Esophagus squamous epithelium (tissue), 5 donors: ENCODE measurements at regions not wholly inside any gene's neighbourhood (a gene's known extent, or its start where the extent isn't known, plus 50 kb on each side); places are given as distances from the start of the nearest gene placed in this dataset.

Experiments
- DNase-seq: peaks from one replicate; lab custom pipeline; 2025; lab: John Stamatoyannopoulos, UW
- H3K27ac ChIP-seq, 4 donors: fragments of 200-600 bp; sonication (generic); one replicate each; pipeline ENCODE4 v1.5.1; 2016 to 2019; ENCODE audit warnings: mild to moderate bottlenecking in 1 of 4
- H3K27me3 ChIP-seq, 4 donors: fragments of 200-600 bp; sonication (generic); 1 replicate in 3 of 4; 2 replicates in 1 of 4; pipeline versions ENCODE4 v1.5.1 to v1.6.0; 2017 to 2021; ENCODE audit warnings: antibody characterized with exemption in 1 of 4
- H3K36me3 ChIP-seq, 3 donors: fragments of 200-600 bp; sonication (generic); one replicate each; pipeline ENCODE4 v1.5.1; 2016 to 2019
- H3K4me1 ChIP-seq, 3 donors: fragments of 200-600 bp; sonication (generic); one replicate each; pipeline ENCODE4 v1.5.1; 2017 to 2019
- H3K4me3 ChIP-seq, 4 donors: fragments of 200-600 bp; sonication (generic); 1 replicate in 3 of 4; 2 replicates in 1 of 4; pipeline ENCODE4 v1.5.1; 2016 to 2019; ENCODE audit warnings: mild to moderate bottlenecking in 2 of 4, moderate library complexity in 1 of 4
- H3K9me3 ChIP-seq, 3 donors: fragments of 200-600 bp; sonication (generic); one replicate each; pipeline ENCODE4 v1.5.1; 2016 to 2019
- POLR2A ChIP-seq, 4 donors: fragments of 450-650 bp; IDR thresholded peaks; one replicate each; pipeline ENCODE4 v1.6.1; 2017; ENCODE audit warnings: antibody characterized with exemption in 4 of 4, mild to moderate bottlenecking in 4 of 4, moderate library complexity in 3 of 4
- WGBS, 2 donors: methylation state at CpG; one replicate each; pipeline ENCODE4 v1.1.5; 2018; 5-methylcytosine and 5-hydroxymethylcytosine counted together
- intact Hi-C: fragments of 100-400 bp; cut with DNase I; formaldehyde crosslinking; loops from one replicate; pipeline ENCODE4 v1.15.0; 2022
- TF ChIP-seq, protein P1 (sequence below), 6 experiments: fragments of 450-650 bp in 4 of 6; fragments of 200-600 bp in 2 of 6; sonication (generic) in 2 of 6; IDR thresholded peaks; one replicate each; pipeline ENCODE4 v1.5.1; 2016 to 2019; ENCODE audit warnings: antibody characterized with exemption in 6 of 6, mild to moderate bottlenecking in 4 of 6, moderate library complexity in 4 of 6
- donor health status: DM: yes; HTN: yes; CAD: no.

- no peaks in the 10 kb centered on the region for H3K4me1 ChIP-seq
- H3K4me3 ChIP-seq: no peak overlapping the region
- intact Hi-C loops: no loop called here
- 48 to 49% methylated on average over 2 of the region's 2 CpGs for WGBS, 2 donors
- H3K27me3 ChIP-seq: no peaks in the 10 kb centered on the region
- no peak for DNase-seq
- TF ChIP-seq, protein P1, sequence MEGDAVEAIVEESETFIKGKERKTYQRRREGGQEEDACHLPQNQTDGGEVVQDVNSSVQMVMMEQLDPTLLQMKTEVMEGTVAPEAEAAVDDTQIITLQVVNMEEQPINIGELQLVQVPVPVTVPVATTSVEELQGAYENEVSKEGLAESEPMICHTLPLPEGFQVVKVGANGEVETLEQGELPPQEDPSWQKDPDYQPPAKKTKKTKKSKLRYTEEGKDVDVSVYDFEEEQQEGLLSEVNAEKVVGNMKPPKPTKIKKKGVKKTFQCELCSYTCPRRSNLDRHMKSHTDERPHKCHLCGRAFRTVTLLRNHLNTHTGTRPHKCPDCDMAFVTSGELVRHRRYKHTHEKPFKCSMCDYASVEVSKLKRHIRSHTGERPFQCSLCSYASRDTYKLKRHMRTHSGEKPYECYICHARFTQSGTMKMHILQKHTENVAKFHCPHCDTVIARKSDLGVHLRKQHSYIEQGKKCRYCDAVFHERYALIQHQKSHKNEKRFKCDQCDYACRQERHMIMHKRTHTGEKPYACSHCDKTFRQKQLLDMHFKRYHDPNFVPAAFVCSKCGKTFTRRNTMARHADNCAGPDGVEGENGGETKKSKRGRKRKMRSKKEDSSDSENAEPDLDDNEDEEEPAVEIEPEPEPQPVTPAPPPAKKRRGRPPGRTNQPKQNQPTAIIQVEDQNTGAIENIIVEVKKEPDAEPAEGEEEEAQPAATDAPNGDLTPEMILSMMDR (IDR thresholded peaks at IDR 0.05): no peak
- TF ChIP-seq POLR2A (IDR thresholded peaks at IDR 0.05): no peak
- no peak overlapping the region for H3K27ac ChIP-seq
- no peaks in the 10 kb centered on the region for H3K9me3 ChIP-seq
- no peaks in the 10 kb centered on the region for H3K36me3 ChIP-seq
Observed at GRCh38 chr13:74479124-74479523, 344.9 kb upstream of the KLF12 start.

- TF ChIP-seq, protein P1 (IDR thresholded peaks at IDR 0.05): no peak
- no peak for TF ChIP-seq POLR2A (IDR thresholded peaks at IDR 0.05)
- H3K36me3 ChIP-seq: no peaks in the 10 kb centered on the region
- intact Hi-C loops: no loop called here
- no peaks in the 10 kb centered on the region for H3K9me3 ChIP-seq
- no peak overlapping the region for H3K27ac ChIP-seq
- DNase-seq: no peak
- H3K4me1 ChIP-seq: no peaks in the 10 kb centered on the region
- no peak overlapping the region for H3K4me3 ChIP-seq
- no peaks in the 10 kb centered on the region for H3K27me3 ChIP-seq
Observed at GRCh38 chr13:74476788-74477187, 342.6 kb upstream of the KLF12 start.

GRCh38 chr13:74476365-74476764 lies 342.2 kb upstream of the KLF12 start:
- Histone ChIP-seq H3K4me3 (no peak overlapping the region), H3K27ac (no peak overlapping the region), H3K4me1 (no peaks in the 10 kb centered on the region), H3K27me3 (no peaks in the 10 kb centered on the region), H3K9me3 (no peaks in the 10 kb centered on the region), H3K36me3 (no peaks in the 10 kb centered on the region)
- 50 to 62% methylated on average over 1 of the region's 1 CpG for WGBS, 2 donors
- intact Hi-C loops: no loop called here
- no peak for TF ChIP-seq POLR2A (IDR thresholded peaks at IDR 0.05)
- TF ChIP-seq, protein P1 (IDR thresholded peaks at IDR 0.05): no peak
- DNase-seq: no peak

DNA sequence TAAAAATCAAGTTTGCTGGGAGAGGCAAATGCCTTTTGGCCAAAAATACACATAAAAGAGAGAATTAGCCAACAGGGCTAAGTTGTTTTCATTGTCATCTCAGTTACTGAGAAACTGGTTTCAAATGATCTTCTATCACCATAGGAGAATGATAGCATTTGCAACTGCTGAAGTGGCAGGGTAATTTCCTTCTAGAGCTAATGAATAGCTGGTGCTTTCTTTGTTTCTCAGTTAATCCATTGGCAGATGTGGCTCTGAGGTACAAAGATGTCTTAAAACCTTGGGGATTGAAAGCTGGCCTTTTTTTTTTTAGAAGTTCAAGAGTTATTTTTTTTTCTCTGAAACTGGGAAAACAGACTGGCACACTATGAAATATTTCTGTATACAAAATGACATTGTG lies 332.7 kb upstream of the KLF12 start:
- intact Hi-C loops: no loop called here
- Histone ChIP-seq H3K9me3 (no peaks in the 10 kb centered on the region), H3K27me3 (no peaks in the 10 kb centered on the region), H3K27ac (no peak overlapping the region), H3K4me3 (no peak overlapping the region), H3K36me3 (no peaks in the 10 kb centered on the region), H3K4me1 (peaks cover 0 to 16% (median 0%) of the 10 kb centered on the region in 3 donors)
- no peak for DNase-seq
- TF ChIP-seq, protein P1 (IDR thresholded peaks at IDR 0.05): no peak
- no peak for TF ChIP-seq POLR2A (IDR thresholded peaks at IDR 0.05)

GRCh38 chr13:74466020-74466419 lies 331.8 kb upstream of the KLF12 start:
- DNase-seq: no peak
- Histone ChIP-seq H3K4me3 (no peak overlapping the region), H3K36me3 (no peaks in the 10 kb centered on the region), H3K27me3 (no peaks in the 10 kb centered on the region), H3K27ac (no peak overlapping the region), H3K9me3 (no peaks in the 10 kb centered on the region), H3K4me1 (peaks cover 0 to 16% (median 0%) of the 10 kb centered on the region in 3 donors)
- TF ChIP-seq, protein P1 (IDR thresholded peaks at IDR 0.05): no peak
- TF ChIP-seq POLR2A (IDR thresholded peaks at IDR 0.05): no peak
- intact Hi-C loops: no loop called here
- WGBS, 2 donors: 53 to 92% methylated on average over 2 of the region's 2 CpGs
